ENCODE measurements at regions not wholly inside any gene's neighbourhood (a gene's known extent, or its start where the extent isn't known, plus 50 kb on each side); places are given as distances from the start of the nearest gene placed in this dataset.

DNA sequence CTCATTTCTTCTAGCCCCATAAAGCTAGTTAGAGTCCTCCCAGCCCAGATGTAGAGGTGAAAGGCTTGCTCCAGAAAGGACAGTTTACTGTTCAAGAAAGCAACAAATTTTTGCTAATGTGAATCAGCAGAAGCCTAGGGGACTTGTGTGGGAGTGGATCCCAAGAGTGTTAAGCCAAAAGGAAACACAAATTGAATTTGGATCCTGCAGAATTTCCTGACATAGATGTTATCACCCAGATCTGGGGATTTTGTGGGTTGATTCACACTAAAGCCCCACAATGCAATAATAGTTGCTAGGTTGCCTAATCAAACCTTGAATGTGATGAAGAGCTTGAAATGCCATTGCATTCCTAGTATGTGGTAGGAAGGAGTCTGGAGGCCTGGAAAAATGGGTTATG is 135.2 kb upstream of the HS3ST3A1 start:
- peak; percentile 76 for DNase-seq (ENCODE audit: low spot score)

DNA sequence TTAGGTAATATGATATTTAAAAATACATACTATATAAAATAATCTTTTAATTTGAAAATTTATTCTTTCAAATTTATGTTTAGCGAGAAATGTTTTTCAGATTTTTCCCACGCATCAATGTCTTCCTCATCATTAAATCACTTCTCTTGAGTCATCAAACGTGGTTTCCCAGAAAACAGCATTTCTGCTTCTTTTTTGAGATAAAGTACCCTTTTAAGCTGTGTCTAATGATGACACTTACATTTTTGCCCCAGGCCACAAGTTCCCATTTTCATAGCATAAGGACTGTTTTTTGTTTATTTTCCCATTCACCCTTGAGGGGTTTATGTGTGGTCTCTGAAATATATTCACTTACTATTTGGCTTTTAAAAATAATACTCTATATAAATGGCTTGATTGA is 139.0 kb upstream of the HS3ST3A1 start:
- no peak for DNase-seq (ENCODE audit: low spot score)

DNA sequence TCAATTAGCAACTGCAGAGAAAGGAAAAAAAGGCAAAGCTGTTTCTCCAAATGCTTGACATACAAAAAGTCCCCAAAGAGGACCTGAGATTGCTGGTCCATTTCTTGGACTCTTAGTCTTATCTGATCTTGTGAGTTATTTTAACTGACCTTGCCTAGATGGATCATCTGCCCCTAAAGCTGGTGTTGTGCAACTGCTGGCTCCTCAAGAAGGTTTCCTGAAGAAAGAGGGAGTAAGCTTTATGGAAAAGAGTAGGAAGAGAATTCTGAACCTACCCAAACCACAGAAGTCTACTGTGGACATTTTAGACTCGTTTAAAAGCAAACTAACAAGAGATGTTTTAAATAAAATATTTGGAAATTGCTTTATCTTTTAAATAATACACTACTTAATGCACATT is 140.0 kb upstream of the HS3ST3A1 start:
- no peak for DNase-seq (ENCODE audit: low spot score)

DNA sequence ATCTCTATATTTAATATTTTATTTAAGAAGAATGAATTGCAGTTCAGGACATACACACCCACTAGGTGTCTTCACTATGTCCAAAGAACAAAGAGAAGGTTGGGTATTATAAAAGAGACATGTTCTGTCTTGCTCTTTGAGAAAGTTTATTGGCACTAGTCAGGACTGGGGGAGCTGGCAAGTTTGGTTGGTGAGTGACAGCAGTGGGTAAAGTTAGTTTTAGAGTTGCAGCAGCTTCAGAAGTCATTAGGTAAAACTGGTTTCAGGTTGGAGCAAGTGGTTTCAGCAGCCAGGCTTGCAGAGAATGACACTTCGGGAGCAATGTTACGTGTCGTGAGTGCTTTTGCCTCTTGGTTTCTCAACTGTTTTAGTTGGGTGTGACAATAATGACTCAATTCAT is 142.2 kb upstream of the HS3ST3A1 start:
- no peak for DNase-seq (ENCODE audit: low spot score)

DNA sequence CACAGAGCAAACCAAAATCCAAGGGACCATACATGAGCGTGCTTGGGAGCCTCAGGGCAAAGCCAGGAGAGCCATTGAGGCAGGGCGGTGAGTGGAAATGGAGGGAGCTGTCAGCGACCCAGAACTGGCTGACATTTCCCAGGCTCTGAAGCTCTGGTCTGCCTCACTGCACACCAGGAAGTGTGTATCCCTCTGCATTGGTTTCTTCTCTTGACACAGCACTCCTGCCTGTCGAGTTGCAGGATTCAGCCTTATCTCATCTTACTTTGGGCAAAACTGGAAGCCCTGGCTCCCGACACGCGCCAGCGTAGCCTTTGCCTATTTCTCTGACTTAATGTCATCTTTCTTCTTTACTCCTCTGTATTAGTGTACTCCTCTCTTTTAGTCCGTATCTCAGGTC is 144.7 kb upstream of the HS3ST3A1 start:
- no peak for DNase-seq (ENCODE audit: low spot score)

DNA sequence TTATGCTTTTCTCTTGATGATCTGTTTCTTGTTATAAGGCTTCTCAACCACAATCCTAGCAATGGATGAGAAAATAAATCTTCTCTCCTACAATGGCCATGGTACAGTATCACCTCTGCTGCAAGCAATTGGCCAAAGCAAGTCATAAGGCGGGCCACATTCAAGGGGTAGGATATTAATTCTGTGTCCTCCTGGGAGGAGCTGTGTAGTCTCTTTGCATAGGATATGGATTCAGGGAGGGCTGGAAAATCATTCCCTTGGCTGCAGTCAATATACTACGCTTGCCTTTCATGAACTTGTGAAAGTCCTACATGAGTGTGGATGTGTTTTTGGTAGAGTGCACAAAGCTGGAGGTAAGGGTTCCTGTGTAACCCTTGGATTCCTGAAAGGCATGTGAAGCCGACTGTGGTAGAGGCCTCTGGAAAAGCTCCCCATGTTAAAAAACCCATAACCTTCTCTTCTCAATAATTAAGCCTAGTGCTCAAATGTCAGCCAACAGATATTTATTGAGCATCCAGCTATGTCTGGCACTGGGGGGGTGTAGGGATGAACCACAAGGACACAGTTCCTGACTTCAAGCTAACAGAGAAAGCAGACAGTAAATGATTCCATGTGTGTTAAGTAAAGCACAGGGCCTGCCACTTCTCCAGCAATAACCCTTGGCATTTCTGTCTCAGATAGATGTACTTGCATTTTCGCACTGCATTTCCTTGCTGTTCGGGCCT is 147.6 kb upstream of the HS3ST3A1 start:
- DNase-seq (ENCODE audit: low spot score): peak; percentile 42

DNA sequence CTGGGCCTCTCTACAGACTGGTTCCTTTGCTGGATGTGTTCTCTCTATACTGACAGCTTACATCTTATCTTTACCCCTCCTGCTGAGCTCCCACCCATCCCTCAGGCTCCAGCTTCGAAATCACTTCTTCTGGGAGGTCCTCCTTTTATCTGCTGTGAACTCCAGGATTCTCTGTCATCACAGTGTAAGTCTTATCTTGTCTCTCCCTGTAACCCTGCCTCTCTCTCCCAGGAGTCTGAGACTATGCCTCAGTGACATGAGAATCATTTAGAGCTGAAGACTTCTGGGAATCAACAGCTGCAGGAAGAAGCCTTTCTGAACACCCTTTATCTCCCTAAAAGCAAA is 148.1 kb upstream of the HS3ST3A1 start:
- no peak for DNase-seq (ENCODE audit: low spot score)

DNA sequence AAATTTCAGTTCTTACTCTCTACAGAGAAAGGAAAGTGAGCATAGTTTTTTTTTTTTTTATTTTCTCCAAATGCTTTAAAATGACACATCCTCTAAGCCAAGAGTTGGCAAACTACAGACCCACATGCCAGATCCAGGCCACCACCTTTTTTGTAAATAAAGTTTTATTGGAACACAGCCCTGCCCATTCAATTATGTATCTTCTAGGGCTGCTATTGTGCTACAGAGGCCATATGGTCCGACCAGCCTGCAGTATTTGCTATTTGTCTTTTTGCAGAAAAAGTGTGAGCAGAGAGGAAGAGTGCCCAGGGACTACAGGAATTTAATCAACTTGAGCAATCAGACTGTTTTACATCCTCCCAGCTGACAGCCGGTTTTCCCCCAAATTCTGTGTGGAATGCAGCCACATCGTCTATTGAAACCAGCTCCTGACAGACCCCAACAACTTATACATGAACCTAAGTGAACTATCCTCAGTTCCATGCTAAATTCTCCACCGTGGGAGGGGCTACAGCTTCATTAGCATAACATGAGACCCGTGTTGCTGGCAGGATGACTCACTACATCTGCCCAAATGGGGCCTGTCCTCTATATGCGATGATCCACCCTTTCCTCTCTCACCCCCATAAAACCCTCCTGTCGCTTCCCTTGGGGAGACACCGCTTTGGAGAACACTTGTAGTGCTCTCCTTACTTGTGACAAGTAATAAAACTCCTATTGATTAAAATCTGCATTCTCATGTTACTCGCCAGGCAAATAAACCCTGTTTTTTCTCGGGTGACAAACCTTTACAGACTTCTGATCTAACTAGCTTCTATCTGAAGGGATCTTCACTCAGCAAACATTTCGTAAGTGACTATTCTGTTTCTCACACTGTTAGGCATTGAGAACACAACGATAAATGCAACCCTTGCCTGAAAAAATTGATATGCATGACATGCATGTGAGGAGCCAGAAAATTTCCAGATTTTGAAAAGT is 149.4 kb upstream of the HS3ST3A1 start:
- DNase-seq (ENCODE audit: low spot score): peak; percentile 21

DNA sequence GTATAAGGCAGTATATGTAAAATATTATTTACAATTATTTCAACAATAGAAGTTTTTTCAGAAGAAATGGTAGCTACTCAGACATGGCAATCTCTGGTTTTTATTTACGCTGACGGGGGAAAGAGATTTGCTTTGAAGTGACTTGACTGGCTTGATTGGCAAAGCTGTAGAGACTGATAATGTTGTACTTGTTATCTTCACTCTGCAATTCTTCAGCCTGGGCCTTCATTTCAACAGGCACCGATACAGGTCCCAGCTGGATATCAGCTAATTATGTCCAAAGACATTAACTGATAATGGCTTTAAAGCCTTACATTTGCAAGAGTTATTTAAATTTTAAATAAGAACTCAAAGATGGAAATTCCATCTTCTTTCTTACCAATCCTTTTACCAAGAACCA is 151.4 kb upstream of the HS3ST3A1 start:
- DNase-seq (ENCODE audit: low spot score): no peak

DNA sequence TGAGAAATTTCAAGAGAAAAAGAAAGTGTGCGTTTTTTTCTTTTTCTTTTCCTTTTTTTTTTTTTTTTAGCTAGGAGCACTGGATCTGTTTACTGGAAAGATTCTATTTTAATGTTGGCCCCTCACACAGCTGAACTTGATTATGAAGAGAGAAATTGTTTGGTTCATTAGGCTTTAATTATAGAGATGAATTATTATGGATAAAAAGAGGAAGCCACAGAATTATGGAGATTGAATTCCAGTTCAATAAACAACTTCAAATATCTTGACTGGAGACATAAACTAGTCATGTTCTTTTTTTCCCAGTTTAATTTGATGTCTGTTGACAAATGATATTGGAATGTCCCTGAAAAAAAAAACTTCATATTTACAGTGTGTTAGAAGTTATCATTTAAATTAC is 152.0 kb upstream of the HS3ST3A1 start:
- DNase-seq (ENCODE audit: low spot score): no peak

DNA sequence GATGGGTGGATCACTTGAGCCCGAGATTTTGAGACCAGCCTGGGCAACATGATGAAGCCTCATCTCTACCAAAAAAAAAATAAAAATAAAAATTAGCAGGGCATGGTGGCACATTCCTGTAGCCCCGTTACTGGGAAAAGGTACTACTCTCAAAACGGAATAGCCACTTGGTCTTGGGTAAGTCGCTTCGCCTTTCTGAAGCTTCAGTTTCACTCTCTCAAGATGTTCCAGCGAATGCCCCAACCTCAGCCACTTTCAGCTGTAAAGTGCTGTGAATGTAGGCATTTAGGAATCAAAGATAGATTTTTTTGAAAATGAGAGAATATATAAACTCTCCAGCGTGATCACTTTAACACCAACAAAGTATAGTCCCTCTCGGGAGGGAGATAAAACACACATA is 154.1 kb upstream of the HS3ST3A1 start:
- DNase-seq (ENCODE audit: low spot score): no peak

DNA sequence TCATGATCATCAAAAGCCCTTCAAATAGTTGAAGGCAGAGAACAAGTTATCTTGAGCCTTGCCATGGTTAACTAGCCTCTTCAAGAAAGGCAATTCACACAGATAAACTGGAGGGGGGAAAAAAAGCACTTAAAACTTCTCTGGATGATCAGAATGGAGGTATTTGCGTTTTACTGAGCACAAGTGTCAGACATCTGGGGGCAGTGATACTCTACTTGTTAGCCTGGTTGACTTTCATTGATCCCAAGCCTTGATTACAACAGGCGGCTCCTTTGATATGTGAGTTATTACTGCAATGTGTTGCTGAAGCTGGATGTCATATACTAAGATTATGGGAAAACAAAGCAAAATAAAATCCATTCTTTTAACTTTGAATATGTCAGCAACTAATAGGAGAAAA is 155.0 kb upstream of the HS3ST3A1 start:
- no peak for DNase-seq (ENCODE audit: low spot score)

DNA sequence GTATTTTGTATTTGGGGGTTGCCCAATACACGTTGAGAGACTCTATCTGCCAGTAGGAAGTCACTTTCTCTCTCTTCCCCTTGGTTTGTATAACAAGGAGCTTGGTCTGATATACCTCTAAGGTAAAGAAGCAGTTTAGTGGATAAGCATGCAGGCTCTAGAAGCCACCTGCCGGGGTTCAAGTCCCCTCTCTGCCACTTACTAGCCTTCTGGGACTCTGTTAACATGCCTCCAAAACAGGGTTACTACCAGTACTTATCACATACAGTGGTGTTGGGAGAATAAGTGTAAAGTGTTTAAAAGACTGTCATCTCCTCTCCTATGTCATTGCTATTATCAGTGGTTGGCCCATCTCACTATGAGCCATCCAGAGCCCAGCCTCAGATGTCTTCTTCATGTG is 156.1 kb upstream of the HS3ST3A1 start:
- no peak for DNase-seq (ENCODE audit: low spot score)

DNA sequence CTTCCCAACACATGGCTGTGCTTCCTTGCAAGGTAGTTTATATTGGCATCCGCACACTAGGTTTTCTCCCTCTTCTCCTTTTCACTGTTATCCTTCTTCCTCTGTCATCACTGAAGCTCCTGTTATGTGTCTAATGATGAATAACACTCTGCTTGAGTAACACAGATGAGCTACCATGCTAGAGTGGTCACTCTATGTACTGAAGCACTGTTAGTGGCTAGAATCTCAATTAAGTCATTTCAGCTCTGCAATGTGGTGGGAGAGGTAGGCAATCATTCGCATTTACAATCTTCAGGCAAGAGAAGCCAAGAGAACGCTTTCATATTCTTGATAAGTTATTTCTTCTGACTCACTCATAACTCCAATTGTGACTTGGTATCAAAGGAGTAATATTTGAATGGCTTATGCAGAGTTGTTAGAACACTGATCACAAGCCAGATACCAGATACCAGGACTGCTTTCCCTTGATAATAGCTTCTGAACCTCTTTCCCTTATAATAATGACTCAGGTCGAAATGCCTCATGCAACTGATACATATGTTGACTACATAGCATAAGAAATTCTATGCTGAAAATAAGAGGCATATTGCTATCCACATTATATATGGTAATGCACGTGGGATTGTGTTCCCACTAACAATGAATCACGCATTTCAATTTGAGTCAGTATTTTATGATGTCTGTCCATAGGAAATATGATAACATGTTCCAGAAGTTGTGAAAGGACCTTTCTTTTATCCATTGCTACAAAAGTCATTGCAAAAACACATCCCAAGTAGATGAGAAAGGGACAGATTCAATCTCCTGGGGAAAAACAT is 158.0 kb upstream of the HS3ST3A1 start:
- no peak for DNase-seq (ENCODE audit: low spot score)

DNA sequence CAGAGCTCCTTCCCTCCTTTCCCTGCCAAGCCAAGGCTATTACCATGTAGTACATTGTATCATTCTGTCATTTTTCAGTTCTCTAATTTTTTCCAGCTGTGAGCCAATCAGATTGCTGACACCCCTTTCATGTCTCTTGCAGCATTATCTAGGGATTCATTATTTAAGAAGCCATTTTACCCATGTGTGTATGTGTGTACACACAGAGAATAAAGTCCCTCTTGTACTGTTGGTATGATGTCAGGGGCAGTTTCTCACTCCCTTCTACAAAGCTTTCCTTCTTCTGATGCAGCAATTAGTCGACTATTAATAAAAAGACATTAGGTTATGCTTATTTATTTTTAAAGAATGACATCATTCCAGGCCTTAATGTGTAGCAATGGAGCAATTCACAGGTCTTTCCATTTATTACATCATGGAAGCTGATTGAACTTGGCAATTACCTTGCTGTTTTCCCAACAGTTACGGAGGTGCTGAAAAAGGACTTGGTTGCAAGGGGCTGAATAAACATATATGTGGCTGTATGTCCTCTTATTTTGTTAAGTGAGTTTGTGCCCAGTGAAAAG is 159.4 kb upstream of the HS3ST3A1 start:
- DNase-seq (ENCODE audit: low spot score): no peak

DNA sequence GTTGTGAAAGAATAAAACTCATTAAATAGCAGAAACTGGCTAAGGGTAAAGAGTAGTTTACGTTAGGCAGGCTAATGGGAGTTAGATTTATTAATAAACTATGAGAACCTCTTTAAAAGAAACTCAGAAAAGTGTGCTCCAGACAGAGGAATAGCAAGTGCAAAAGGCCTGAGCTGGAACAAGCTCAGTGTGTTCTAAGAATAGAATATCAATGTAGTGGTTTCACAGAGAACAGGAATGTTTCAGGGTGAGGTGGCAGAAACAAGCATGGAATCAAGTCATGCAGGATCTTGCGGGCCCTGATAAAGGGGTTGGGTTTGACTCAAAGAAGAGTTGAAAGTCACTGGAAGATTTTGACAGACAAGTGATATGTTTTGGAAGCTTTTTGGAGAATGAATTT is 164.0 kb upstream of the HS3ST3A1 start:
- peak; percentile 29 for DNase-seq (ENCODE audit: low spot score)

DNA sequence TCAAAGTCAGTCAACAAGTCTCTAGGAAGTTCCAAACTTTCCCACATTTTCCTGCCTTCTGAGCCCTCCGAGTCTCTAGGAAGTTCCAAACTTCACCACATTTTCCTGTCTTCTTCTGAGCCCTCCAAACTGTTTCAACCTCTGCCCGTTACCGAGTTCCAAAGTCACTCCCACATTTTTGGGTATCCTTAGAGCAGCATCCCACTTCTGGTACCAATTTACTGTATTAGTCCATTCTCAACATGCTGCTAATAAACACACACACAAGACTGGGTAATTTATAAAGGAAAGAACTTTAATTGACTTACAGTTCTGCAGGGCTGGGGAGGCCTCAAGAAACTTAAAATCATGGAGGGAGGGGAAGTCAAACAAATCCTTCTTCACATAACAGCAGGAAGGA is 169.0 kb upstream of the HS3ST3A1 start:
- DNase-seq (ENCODE audit: low spot score): no peak

DNA sequence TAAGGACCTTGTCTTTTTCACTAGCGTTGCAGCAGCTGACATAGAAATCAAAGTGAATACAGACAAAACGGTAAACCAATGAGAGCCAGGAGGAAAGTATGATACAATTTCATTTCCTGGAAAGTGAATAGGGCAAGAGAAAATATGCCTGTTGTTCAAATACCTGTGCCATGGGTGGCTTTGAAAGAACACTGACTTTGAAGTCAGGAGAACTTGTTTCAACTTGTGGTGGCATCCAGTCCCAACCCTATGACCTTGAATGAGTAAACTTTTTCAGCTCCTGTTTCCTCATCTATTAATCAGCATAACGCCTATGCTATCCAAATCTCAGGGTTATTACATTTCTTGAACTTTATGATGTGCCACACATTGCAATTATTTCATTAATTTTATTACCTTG is 173.7 kb upstream of the HS3ST3A1 start:
- DNase-seq (ENCODE audit: low spot score): no peak

DNA sequence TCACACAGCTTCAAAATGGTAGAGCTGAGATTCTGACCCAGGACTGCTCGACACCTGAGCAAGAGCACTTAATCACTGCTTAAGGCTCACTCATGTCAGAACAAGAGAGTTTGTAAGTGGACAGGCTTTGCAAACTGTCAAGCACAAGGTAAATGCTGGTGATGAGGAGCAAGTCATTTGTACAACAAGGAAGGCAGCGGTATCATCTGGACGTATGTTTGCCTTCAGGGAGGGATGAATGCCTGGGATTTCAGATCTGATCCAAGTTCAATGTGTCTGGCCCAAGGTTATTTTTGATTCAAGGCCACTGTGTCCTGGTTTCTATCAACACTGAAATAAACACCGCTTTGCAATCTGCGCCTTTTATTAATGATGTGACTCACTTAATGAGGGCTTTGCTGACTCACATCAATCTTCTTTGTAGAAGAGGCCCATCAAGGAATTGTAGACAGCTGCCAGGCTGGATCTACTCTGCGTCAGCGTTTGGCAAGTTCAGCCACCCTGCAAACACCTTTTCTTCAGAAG is 174.4 kb upstream of the HS3ST3A1 start:
- no peak for DNase-seq (ENCODE audit: low spot score)

DNA sequence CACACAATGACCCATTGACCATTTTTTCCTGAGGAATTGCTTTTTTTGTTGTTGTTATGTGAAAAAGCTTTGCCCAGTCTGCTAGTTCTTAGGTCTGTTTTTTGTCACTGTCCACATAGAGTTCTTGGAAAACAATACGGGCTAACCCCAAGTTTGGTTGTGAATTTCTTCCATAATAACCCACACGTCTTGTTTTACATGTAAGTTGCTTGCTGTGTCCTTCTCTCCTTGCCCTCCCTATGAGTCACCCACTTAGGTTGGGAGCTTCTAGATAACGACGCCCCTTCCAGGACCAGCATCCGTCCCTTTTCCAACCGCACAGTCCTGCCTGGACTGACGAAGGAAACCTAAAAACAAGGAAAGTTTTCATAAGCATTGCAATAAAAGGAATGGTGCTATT is 175.3 kb upstream of the HS3ST3A1 start:
- no peak for DNase-seq (ENCODE audit: low spot score)

DNA sequence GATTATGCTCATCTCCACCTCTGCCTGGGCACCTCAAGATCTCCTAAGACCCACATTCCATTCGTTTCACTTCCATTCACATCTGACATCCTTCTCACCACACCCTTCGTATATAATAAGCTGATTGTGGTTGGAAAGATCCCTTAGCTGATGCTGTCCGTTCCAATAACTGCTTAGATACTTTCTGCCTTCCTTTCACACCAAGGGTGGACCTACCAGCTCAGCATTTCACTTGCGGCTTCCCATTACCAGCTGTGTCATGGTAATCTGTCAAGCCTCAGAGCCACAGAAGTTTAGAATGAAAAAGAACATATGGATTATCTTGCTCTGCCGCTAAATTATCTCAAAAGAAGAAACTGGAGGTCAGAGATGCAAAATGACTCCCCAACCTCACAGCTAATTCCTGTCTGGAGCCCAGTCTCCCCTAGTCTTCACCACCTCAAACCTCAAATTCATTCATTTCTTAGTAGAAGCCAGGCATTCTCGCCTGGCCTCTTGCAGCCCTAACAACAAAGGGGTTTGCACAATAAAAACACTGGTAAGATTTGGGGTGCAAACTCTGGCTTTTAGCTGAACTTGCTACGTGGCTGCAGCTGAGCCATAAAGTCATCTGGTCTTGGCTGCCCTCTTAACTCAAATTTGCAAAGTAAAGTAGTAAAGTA is 182.8 kb upstream of the HS3ST3A1 start:
- no peak for DNase-seq (ENCODE audit: low spot score)

Data from AG20443 (cell line).